Neuronal stem cell (in vitro differentiated cells): ENCODE measurements at regions not wholly inside any gene's neighbourhood (a gene's known extent, or its start where the extent isn't known, plus 50 kb on each side); places are given as distances from the start of the nearest gene placed in this dataset.
"Not testable (repeated sequence)": the region's sequence is repeated elsewhere in the genome, so short reads cannot be mapped to it uniquely, and the experiment has no call there.

Experiments
- DNase-seq: peaks from one replicate; pipeline ENCODE4 v3.0.0-alpha.2; 2013; ENCODE audit warnings: low spot score
- H2AFZ ChIP-seq: one replicate; pipeline ENCODE4 v1.6.1; 2013; ENCODE audit warnings: mild to moderate bottlenecking, low read length, inconsistent platforms
- H2AK5ac ChIP-seq: 2 replicates; pipeline ENCODE4 v1.6.1; 2013; ENCODE audit warnings: low read depth, mild to moderate bottlenecking, inconsistent platforms, low read length, moderate library complexity, mixed read lengths
- H2BK120ac ChIP-seq: 2 replicates; pipeline ENCODE4 v1.6.1; 2013; ENCODE audit warnings: low read depth, mild to moderate bottlenecking, inconsistent platforms, low read length, moderate library complexity, mixed read lengths
- H2BK12ac ChIP-seq: one replicate; pipeline ENCODE4 v1.6.1; 2013; ENCODE audit warnings: low read length, inconsistent platforms
- H2BK15ac ChIP-seq: 2 replicates; pipeline ENCODE4 v1.6.1; 2013; ENCODE audit warnings: mild to moderate bottlenecking, low read length, inconsistent platforms, mixed read lengths
- H2BK5ac ChIP-seq: one replicate; pipeline ENCODE4 v1.6.1; 2013; ENCODE audit warnings: inconsistent platforms, mild to moderate bottlenecking, low read length, moderate library complexity
- H3K14ac ChIP-seq: one replicate; pipeline ENCODE4 v1.6.1; 2013; ENCODE audit warnings: low read length, inconsistent platforms
- H3K18ac ChIP-seq: 2 replicates; pipeline ENCODE4 v1.6.1; 2013; ENCODE audit warnings: low read length, inconsistent platforms
- H3K23ac ChIP-seq: 2 replicates; pipeline ENCODE4 v1.6.1; 2013; ENCODE audit warnings: low read depth, mild to moderate bottlenecking, mixed read lengths, low read length, inconsistent platforms; ENCODE audit not compliant: poor library complexity
- H3K27ac ChIP-seq: replicated peaks from 3 replicates; pipeline ENCODE4 v1.5.1; 2013; ENCODE audit warnings: low read length, inconsistent platforms
- H3K27me3 ChIP-seq, 3 experiments: 2 replicates each; pipeline ENCODE4 v1.6.1; 2013; ENCODE audit warnings: low read length in 3 of 3, mild to moderate bottlenecking in 2 of 3, inconsistent platforms in 1 of 3, low read depth in 1 of 3, mixed read lengths in 1 of 3, moderate library complexity in 1 of 3; ENCODE audit not compliant: control insufficient read depth in 3 of 3, insufficient read depth in 3 of 3
- H3K36me3 ChIP-seq, 2 donors: replicated peaks in 1 of 2; 2 replicates each; pipeline ENCODE4 v1.6.1; 2013; ENCODE audit warnings: low read length in 2 of 2; ENCODE audit not compliant: control insufficient read depth in 2 of 2, insufficient read depth in 2 of 2
- H3K4ac ChIP-seq: 2 replicates; pipeline ENCODE4 v1.6.1; 2013; ENCODE audit warnings: inconsistent platforms, mild to moderate bottlenecking, low read length, moderate library complexity
- H3K4me1 ChIP-seq, 2 donors: 1 replicate in 1 of 2; 2 replicates in 1 of 2; pipeline ENCODE4 v1.6.1; 2013; ENCODE audit warnings: low read length in 2 of 2, low read depth in 1 of 2; ENCODE audit not compliant: control insufficient read depth in 2 of 2, insufficient read depth in 1 of 2
- H3K4me2 ChIP-seq: one replicate; pipeline ENCODE4 v1.6.1; 2013; ENCODE audit warnings: mild to moderate bottlenecking, low read length, inconsistent platforms; ENCODE audit not compliant: insufficient read depth, poor library complexity, severe bottlenecking
- H3K4me3 ChIP-seq, 2 donors: 2 replicates each; pipeline ENCODE4 v1.5.1; 2013; ENCODE audit warnings: low read length in 2 of 2, mild to moderate bottlenecking in 2 of 2, inconsistent platforms in 1 of 2, moderate library complexity in 1 of 2
- H3K79me1 ChIP-seq: one replicate; pipeline ENCODE4 v1.6.1; 2013; ENCODE audit warnings: low read depth, mild to moderate bottlenecking, inconsistent platforms, low read length, moderate library complexity
- H3K9ac ChIP-seq: one replicate; pipeline ENCODE4 v1.6.1; 2013; ENCODE audit warnings: mild to moderate bottlenecking, low read depth, low read length, inconsistent platforms; ENCODE audit not compliant: poor library complexity
- H3K9me3 ChIP-seq, 2 donors: replicated peaks in 1 of 2; 2 replicates each; pipeline versions ENCODE3 to v1.6.1; 2013; ENCODE audit warnings: low read length in 2 of 2, mild to moderate bottlenecking in 2 of 2, inconsistent platforms in 1 of 2, low read depth in 1 of 2, mixed read lengths in 1 of 2, moderate library complexity in 1 of 2; ENCODE audit not compliant: control insufficient read depth in 2 of 2, insufficient read depth in 1 of 2
- H4K8ac ChIP-seq: one replicate; pipeline ENCODE4 v1.6.1; 2013; ENCODE audit warnings: low read depth, mild to moderate bottlenecking, inconsistent platforms, low read length, moderate library complexity
- H4K91ac ChIP-seq: one replicate; pipeline ENCODE4 v1.6.1; 2013; ENCODE audit warnings: low read length, low read depth, mild to moderate bottlenecking, inconsistent platforms; ENCODE audit not compliant: poor library complexity
- WGBS, 2 donors: extraction: QIAGEN DNeasy Blood & Tissue Kit; methylation state at CpG; one replicate each; pipeline ENCODE4 v1.1.7; 2013; ENCODE audit warnings: missing lambda C conversion rate in 2 of 2, mixed read lengths in 1 of 2; ENCODE audit not compliant: insufficient read length in 2 of 2, insufficient replicate concordance in 1 of 2; ENCODE audit errors: extremely low coverage in 2 of 2; 5-methylcytosine and 5-hydroxymethylcytosine counted together

DNA sequence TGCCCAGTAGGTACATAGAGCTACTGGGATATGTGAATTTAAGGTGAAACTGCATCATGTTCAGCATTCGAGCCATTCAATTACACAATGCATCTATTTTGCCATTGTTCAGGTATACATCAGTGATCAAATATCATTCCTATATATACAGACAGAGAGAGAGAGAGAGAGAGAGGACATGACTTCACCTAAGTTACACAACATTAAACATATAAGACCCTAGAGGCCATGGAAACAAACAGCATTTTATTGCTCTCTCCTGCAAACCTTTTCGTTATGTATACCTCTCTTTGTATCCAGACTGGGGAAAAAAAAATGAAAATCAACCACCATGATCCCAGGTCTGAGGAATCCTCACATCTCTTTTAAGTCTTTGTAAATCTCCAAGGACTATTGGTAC is 1829.1 kb downstream of the LRRC4C start:
- Histone ChIP-seq H3K4me3 (no peak overlapping the region), H2BK12ac (no peak overlapping the region), H4K8ac (no peak overlapping the region), H2BK5ac (no peak overlapping the region), H3K36me3 (no peaks in the 10 kb centered on the region), H3K4me1 (no peaks in the 10 kb centered on the region), H3K18ac (no peak overlapping the region), H2AFZ (no peak overlapping the region), H3K14ac (no peak overlapping the region), H3K9ac (no peak overlapping the region), H3K4ac (no peak overlapping the region), H3K27ac (no peak overlapping the region), H2AK5ac (no peak overlapping the region), H2BK120ac (no peak overlapping the region), H3K23ac (no peak overlapping the region), H3K4me2 (no peak overlapping the region), H3K9me3 (no peaks in the 10 kb centered on the region), H4K91ac (no peak overlapping the region), H3K79me1 (no peaks in the 10 kb centered on the region), H2BK15ac (no peak overlapping the region), H3K27me3 (no peaks in the 10 kb centered on the region)
- no CpG with 5 or more reads among the region's 2 CpGs for WGBS, 2 donors
- no peak for DNase-seq

DNA sequence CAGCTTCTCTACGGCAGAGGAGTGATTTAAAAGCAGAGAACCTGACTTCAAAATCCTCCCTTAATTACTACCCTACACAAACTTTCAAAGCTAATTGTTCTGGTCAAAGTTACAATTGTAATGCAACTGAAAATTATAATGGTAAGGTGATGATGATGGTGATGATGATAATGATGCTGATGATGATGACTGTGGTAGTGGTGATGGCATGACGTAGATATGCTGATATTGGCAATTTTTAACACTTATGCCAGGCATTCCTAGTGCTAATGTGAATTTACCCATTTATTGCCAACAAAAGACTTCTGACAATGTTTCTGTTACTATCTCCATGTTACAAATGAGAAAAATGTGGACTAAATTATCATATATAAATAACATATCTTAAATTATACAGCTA is 1831.1 kb downstream of the LRRC4C start:
- Histone ChIP-seq H3K27ac (no peak overlapping the region), H2BK12ac (no peak overlapping the region), H3K4me3 (no peak overlapping the region), H4K91ac (no peak overlapping the region), H2BK5ac (no peak overlapping the region), H2BK120ac (no peak overlapping the region), H2BK15ac (no peak overlapping the region), H4K8ac (no peak overlapping the region), H3K36me3 (no peaks in the 10 kb centered on the region), H3K27me3 (no peaks in the 10 kb centered on the region), H3K4me1 (no peaks in the 10 kb centered on the region), H3K9ac (no peak overlapping the region), H3K9me3 (no peaks in the 10 kb centered on the region), H3K23ac (no peak overlapping the region), H2AFZ (no peak overlapping the region), H3K4ac (no peak overlapping the region), H3K4me2 (no peak overlapping the region), H2AK5ac (no peak overlapping the region), H3K14ac (no peak overlapping the region), H3K79me1 (no peaks in the 10 kb centered on the region), H3K18ac (no peak overlapping the region)
- no CpG with 5 or more reads among the region's 2 CpGs for WGBS, 2 donors
- DNase-seq, result no peak

DNA sequence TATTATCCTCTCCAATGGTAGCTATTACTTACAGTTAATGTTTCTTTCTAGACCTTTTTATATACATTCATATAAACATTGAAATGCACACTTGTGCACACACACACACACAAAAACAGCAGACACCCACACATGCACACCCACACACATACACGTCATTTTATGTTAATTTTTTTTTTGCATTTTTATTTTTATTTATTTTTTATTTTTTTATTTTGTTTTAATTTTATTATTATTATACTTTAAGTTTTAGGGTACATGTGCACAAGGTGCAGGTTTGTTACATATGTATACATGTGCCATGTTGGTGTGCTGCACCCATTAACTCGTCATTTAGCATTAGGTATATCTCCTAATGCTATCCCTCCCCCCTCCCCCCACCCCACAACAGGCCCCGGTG is 1839.1 kb downstream of the LRRC4C start:
- H3K36me3 ChIP-seq, H3K79me1 ChIP-seq, H4K8ac ChIP-seq, H3K4me1 ChIP-seq, H3K27me3 ChIP-seq, DNase-seq, H2BK120ac ChIP-seq, H2BK5ac ChIP-seq, H3K4me3 ChIP-seq, H3K27ac ChIP-seq, H4K91ac ChIP-seq, H3K23ac ChIP-seq, H2AFZ ChIP-seq, H3K14ac ChIP-seq, H2BK15ac ChIP-seq, H3K9ac ChIP-seq, H3K9me3 ChIP-seq, H2BK12ac ChIP-seq, H3K18ac ChIP-seq, H3K4ac ChIP-seq, H2AK5ac ChIP-seq, H3K4me2 ChIP-seq: not testable (repeated sequence)
- WGBS, 2 donors, result no CpG with 5 or more reads among the region's 3 CpGs

DNA sequence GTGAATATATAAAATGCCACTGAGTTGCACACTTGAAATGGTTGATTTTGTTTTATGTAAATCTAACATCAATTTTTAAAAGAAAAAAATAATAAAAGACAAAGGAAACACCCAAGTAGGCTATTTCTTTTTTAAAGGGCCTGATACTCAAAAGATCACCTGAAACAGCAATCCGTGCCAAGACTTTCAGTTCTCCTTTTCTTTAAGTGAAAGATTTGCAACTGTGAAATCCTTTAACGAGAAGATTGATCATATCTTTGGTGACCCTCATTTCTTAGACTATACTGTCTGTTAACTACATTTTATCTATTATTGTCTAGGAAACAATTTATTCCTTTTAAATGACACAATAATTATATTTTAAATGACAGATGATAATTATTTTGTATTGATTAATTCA is 1841.5 kb downstream of the LRRC4C start:
- no peak overlapping the region for H3K27ac ChIP-seq
- no peaks in the 10 kb centered on the region for H3K4me1 ChIP-seq
- no peaks in the 10 kb centered on the region for H3K79me1 ChIP-seq
- H2BK5ac ChIP-seq, result no peak overlapping the region
- no peak overlapping the region for H2BK120ac ChIP-seq
- H3K9ac ChIP-seq, result no peak overlapping the region
- no peak overlapping the region for H4K8ac ChIP-seq
- H3K36me3 ChIP-seq, result no peaks in the 10 kb centered on the region
- no peak overlapping the region for H3K23ac ChIP-seq
- no peak overlapping the region for H2AFZ ChIP-seq
- no peak overlapping the region for H4K91ac ChIP-seq
- no peak overlapping the region for H3K14ac ChIP-seq
- no peak overlapping the region for H2BK12ac ChIP-seq
- no peak overlapping the region for H2BK15ac ChIP-seq
- H3K4me2 ChIP-seq, result no peak overlapping the region
- no peaks in the 10 kb centered on the region for H3K9me3 ChIP-seq
- no peaks in the 10 kb centered on the region for H3K27me3 ChIP-seq
- H3K4ac ChIP-seq, result no peak overlapping the region
- no CpG with 5 or more reads among the region's 2 CpGs for WGBS, 2 donors
- no peak overlapping the region for H2AK5ac ChIP-seq
- H3K4me3 ChIP-seq, result no peak overlapping the region
- H3K18ac ChIP-seq, result no peak overlapping the region
- no peak for DNase-seq
